Activated naive CD4-positive, alpha-beta T cell treated with anti-CD3 and anti-CD28 coated beads for 36 hours (primary cell): ENCODE measurements at regions not wholly inside any gene's neighbourhood (a gene's known extent, or its start where the extent isn't known, plus 50 kb on each side); places are given as distances from the start of the nearest gene placed in this dataset.

ENCODE experiments used
- CTCF ChIA-PET: fragments of 350-600 bp; sonication (Branson Sonifier 250); formaldehyde crosslinking; loops from one replicate; lab custom pipeline; 2021; ENCODE audit warnings: antibody characterized with exemption; lab: Charles Lee
- DNase-seq: peaks from one replicate; pipeline ENCODE4 v3.0.0-alpha.2; 2020
- H3K27ac Mint-ChIP-seq: one replicate; pipeline ENCODE4 v1.8.0; 2021; ENCODE audit warnings: mild to moderate bottlenecking, mixed read lengths
- H3K27me3 Mint-ChIP-seq: one replicate; pipeline ENCODE4 v1.8.0; 2021; ENCODE audit warnings: low read depth, mixed read lengths
- H3K36me3 Mint-ChIP-seq: one replicate; pipeline ENCODE4 v1.8.0; 2021; ENCODE audit warnings: low read depth, mixed read lengths
- H3K4me1 Mint-ChIP-seq: one replicate; pipeline ENCODE4 v1.8.0; 2021; ENCODE audit warnings: low read depth, mixed read lengths
- H3K4me3 Mint-ChIP-seq: one replicate; pipeline ENCODE4 v1.8.0; 2021; ENCODE audit warnings: mild to moderate bottlenecking, moderate library complexity, mixed read lengths
- H3K9me3 Mint-ChIP-seq: one replicate; pipeline ENCODE4 v1.8.0; 2021; ENCODE audit warnings: mixed read lengths
- intact Hi-C: fragments of 100-400 bp; cut with micrococcal nuclease; formaldehyde crosslinking; loops from one replicate; pipeline ENCODE4 v1.15.1; 2023

DNA sequence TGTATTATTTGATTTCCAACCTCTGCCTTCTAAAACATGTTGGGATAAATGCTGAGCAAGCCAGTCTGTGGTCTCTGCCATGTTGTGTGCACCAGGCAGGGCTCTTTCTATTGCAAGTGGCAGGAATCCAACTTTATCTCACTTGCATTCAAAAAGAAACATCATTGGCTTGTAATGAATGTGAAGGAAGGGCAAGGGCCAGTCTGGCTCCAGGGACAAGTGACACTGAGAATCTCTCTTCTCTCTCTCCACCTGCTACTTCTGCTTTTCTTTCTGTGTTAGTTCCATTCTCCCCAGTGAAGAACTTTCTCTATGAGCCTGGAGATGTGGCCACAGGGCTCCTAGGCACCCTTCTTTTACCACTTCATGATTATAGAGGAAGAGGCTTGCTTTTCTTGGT lies 329.9 kb upstream of the NCAM1 start:
- no peak overlapping the region for H3K4me3 Mint-ChIP-seq
- no peak overlapping the region for H3K27ac Mint-ChIP-seq
- CTCF ChIA-PET: no interaction called here

DNA sequence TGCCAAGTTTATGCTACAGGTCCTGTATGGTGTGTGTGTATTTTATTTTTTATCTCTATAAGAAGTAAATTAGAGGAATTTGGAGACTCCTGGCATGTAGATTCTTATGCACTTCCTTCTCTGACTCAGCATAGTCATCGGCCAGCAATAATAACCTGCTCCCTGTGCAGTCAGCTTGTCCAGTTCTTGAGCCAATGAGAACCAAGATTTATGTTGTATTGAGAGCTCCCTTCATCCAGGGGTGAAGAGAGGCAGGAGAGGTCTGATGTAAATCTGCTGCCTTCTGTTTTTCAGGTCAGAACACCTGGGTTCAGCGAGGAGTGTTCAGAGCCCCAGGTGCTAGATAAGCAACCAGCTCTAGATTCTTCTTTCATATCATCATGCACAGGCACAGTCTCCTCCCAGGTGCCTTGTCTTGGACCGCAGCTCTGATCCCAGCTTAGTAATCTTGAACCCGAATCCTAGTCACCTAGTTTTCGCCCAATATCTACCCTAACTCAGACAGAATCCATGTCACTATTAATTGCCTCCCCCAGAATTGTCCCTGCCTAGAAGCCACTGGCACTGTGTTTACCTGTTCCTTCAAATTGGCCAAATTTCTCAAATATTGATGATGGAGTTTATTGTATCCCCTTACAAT lies 328.2 kb upstream of the NCAM1 start:
- no peak for DNase-seq
- Mint-ChIP-seq H3K9me3 (no peaks in the 10 kb centered on the region), H3K27me3 (peaks cover 14% of the 10 kb centered on the region), H3K36me3 (no peaks in the 10 kb centered on the region), H3K4me3 (no peak overlapping the region), H3K27ac (no peak overlapping the region), H3K4me1 (no peaks in the 10 kb centered on the region)
- CTCF ChIA-PET: no interaction called here
- intact Hi-C loops: no loop called here

More for the DNA sequence above, 329.9 kb upstream of the NCAM1 start:
- intact Hi-C loops: no loop called here
- Mint-ChIP-seq H3K4me1 (peaks cover 5% of the 10 kb centered on the region), H3K36me3 (no peaks in the 10 kb centered on the region), H3K9me3 (no peaks in the 10 kb centered on the region), H3K27me3 (peaks cover 11% of the 10 kb centered on the region)
- DNase-seq: no peak

DNA sequence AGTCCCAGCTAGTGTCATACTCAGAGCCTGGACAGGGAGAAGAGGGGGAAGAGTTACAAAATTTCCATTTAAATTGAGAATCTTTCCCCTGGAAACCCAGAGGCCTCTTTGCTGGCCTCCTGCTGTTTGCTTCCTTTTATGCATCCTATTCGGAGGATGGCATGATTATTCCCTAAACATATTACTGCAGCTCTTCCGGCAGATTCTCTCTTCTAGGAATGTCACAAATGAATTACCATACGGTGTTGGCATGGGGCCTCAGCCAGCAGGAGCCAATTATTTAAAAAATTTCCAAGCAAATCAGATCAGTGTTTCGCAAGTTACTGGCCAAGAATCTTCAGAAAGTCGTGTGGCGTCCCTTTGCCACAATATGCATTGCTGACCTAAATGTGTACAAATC lies 326.7 kb upstream of the NCAM1 start:
- CTCF ChIA-PET: no interaction called here
- DNase-seq: no peak
- intact Hi-C loops: no loop called here
- no peaks in the 10 kb centered on the region for H3K4me1 Mint-ChIP-seq
- peaks cover 18% of the 10 kb centered on the region for H3K27me3 Mint-ChIP-seq
- H3K4me3 Mint-ChIP-seq: no peak overlapping the region
- H3K27ac Mint-ChIP-seq: no peak overlapping the region
- H3K36me3 Mint-ChIP-seq: no peaks in the 10 kb centered on the region
- H3K9me3 Mint-ChIP-seq: peaks cover 1% of the 10 kb centered on the region

DNA sequence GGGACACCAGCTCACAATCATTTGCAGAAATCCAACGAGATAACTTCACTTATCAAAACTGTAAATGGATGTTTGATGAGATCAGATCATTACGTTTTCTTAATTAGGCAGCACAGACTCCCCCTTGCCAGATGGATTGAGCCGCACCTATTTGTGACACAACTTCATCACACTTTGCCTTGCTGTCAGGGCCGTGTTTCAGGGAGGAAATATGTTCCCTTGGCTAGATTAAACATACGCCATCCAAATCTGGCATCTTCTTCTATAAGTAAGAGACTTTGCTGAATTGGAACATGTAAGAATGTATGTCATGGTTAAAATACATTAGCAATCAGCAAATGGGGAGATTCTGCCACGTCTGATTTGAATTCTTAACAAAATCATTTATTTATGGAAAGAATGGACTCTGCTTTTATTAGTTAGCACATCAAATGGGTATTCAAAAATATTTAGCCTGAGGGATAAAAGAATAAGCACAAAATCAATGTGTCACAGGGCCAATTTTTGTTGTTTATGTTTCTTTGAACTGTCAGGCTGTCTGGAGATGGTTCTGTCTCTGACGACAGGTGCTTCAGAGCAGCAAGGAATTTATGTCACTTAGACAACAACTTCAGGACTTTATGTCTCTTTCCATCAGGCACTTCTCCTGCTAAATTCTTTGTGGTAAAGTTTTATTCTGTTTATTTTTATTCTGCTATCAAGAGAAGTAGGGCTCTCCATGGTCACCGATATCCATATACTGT lies 326.1 kb upstream of the NCAM1 start:
- CTCF ChIA-PET: no interaction called here
- no peaks in the 10 kb centered on the region for H3K4me1 Mint-ChIP-seq

DNA sequence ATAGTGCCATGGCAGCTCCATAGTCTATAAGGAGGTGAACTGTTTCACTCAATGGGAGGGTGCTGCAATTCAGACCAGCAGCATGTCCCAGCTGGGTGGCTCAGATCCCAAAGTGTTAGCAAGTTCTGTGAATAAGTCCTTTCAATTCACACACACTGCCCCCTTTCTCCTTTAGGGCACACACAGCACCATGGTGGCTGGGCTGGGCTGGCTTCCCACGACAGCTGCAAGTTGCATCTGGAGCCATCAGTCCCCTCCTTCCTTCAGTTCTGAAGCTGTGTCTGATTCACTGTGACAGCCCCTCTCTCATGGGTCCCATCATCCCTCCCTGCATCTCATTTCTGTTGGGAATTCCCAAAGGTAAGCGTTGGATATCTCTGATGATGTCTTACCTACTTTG lies 324.1 kb upstream of the NCAM1 start:
- H3K36me3 Mint-ChIP-seq: no peaks in the 10 kb centered on the region
- no peaks in the 10 kb centered on the region for H3K4me1 Mint-ChIP-seq
- H3K9me3 Mint-ChIP-seq: peaks cover 8% of the 10 kb centered on the region
- H3K27me3 Mint-ChIP-seq: peaks cover 18% of the 10 kb centered on the region
- no peak overlapping the region for H3K27ac Mint-ChIP-seq
- no peak for DNase-seq
- intact Hi-C loops: no loop called here
- CTCF ChIA-PET: no interaction called here
- H3K4me3 Mint-ChIP-seq: no peak overlapping the region

More for the DNA sequence above, 326.1 kb upstream of the NCAM1 start:
- Mint-ChIP-seq H3K27me3 (peaks cover 18% of the 10 kb centered on the region), H3K9me3 (peaks cover 2% of the 10 kb centered on the region), H3K36me3 (no peaks in the 10 kb centered on the region), H3K4me3 (no peak overlapping the region), H3K27ac (no peak overlapping the region)
- DNase-seq: no peak
- intact Hi-C loops: no loop called here

DNA sequence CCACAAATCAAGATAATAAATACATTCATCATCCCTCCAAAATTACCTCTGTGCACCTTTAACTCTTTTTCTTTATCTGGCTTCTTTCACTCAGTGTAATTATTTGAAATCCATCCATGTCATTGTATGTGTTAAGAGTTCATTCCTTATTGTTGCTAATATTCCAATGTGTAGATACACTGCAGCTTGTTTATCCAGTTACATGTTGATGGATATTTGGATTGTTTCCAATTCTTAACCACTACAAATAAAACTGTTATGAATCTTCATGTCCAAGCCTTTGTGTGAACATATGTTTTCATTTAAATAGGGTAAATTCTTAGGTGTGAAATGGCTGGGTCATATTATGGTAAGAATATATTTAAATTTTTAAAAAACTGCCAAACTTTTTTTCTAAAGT lies 323.3 kb upstream of the NCAM1 start:
- no peak for DNase-seq
- H3K4me1 Mint-ChIP-seq: no peaks in the 10 kb centered on the region
- H3K4me3 Mint-ChIP-seq: no peak overlapping the region
- CTCF ChIA-PET: no interaction called here
- H3K36me3 Mint-ChIP-seq: no peaks in the 10 kb centered on the region
- H3K9me3 Mint-ChIP-seq: peaks cover 9% of the 10 kb centered on the region
- H3K27me3 Mint-ChIP-seq: peaks cover 15% of the 10 kb centered on the region
- H3K27ac Mint-ChIP-seq: no peak overlapping the region
- intact Hi-C loops: no loop called here

DNA sequence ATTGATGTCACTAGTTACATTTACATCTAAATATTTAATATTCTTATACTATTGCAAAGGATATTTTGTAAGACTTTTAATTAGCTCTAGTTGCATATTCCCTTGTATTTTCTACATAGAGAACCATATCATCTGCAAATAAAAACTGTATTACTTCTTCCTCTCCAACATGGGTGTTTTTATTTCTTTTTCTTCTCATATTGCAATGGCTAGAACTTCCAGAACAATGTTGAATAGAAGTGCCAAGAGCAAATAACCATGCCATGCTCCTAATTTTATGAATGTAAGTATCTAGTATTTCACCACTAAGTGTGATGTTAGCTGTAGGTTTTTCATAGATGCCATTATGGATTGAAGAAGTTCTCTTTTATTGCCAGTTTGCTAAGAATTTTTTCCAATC lies 321.8 kb upstream of the NCAM1 start:
- DNase-seq: no peak
- no peak overlapping the region for H3K4me3 Mint-ChIP-seq
- no peaks in the 10 kb centered on the region for H3K4me1 Mint-ChIP-seq
- H3K27ac Mint-ChIP-seq: no peak overlapping the region
- H3K36me3 Mint-ChIP-seq: no peaks in the 10 kb centered on the region
- peaks cover 12% of the 10 kb centered on the region for H3K9me3 Mint-ChIP-seq
- peaks cover 12% of the 10 kb centered on the region for H3K27me3 Mint-ChIP-seq
- CTCF ChIA-PET: no interaction called here
- intact Hi-C loops: no loop called here

DNA sequence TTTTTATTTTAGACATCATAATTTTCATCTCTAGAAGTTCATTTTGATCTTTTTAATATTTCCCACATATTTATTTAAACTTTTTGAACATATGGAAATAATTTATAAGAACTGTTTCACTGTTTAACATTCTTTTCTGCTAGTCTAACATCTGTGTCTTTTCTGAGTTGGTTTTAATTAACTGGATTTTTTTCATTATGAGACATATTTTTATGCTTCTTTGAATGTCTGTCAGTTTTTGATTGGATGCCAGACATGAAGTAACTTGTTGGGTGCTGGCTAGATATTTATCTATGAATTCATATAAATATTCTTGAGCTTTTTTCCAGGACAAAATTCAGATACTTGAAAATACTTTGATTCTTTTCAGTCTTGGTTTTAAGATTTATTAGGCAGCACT lies 317.8 kb upstream of the NCAM1 start:
- CTCF ChIA-PET: no interaction called here
- no peak for DNase-seq
- peaks cover 12% of the 10 kb centered on the region for H3K9me3 Mint-ChIP-seq
- H3K27me3 Mint-ChIP-seq: peaks cover 7% of the 10 kb centered on the region
- no peak overlapping the region for H3K4me3 Mint-ChIP-seq
- H3K27ac Mint-ChIP-seq: no peak overlapping the region
- no peaks in the 10 kb centered on the region for H3K36me3 Mint-ChIP-seq
- intact Hi-C loops: no loop called here
- H3K4me1 Mint-ChIP-seq: no peaks in the 10 kb centered on the region

DNA sequence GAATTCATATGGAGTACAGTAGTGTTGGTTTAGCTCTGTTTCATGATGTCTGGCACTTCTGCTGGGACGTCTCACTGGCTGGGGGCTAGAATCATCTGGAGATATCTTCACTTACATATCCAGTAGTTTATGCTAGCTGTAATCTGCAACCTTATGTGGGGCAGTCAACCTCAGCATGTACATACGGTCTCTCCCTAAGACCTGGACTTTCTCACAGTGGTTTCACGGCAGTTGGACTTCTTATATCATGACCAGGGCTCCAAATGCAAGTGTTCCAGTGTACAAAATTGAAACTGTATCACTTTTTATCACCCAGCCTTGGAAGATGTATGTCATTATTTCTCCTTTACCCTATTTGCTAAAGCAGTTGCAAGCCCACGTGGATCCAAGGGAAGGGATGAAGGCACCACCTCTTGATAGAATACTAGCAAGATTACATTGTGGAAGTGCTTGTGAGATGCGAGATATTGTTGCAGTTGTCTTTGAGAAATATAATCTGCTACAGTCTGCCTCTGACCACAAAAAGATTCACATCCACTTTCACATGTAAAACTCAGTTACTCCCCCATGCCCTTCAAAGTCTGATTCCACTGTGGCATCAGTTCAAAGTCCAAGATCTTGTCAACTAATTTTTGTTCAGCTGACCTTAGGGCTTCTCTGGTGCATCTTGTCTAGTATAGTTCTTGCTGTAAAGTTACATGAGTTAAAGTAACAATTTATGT lies 316.6 kb upstream of the NCAM1 start:
- DNase-seq: no peak
- no peak overlapping the region for H3K27ac Mint-ChIP-seq
- H3K9me3 Mint-ChIP-seq: peaks cover 11% of the 10 kb centered on the region
- H3K27me3 Mint-ChIP-seq: peaks cover 4% of the 10 kb centered on the region
- CTCF ChIA-PET: no interaction called here
- no peaks in the 10 kb centered on the region for H3K36me3 Mint-ChIP-seq
- intact Hi-C loops: no loop called here
- H3K4me1 Mint-ChIP-seq: no peaks in the 10 kb centered on the region
- H3K4me3 Mint-ChIP-seq: no peak overlapping the region

DNA sequence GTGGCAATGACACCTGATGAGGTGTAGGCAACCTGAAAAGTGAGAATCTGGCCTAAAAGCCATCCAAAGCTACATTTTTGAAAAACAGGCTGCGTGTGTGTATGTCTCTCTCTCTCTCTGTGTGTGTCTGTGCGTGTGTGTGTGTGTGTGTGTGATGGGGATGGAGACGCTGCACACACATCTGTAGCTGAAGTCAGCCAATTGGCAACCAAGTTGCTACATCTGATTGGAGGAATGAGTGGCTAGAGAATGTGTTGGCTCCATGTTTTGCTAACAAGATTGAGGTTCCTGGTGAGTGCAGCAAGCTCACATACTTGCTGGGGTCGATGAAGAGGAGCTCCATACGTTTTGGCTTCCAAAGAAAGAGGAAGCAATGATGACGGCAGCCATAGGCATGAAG lies 311.4 kb upstream of the NCAM1 start:
- no peaks in the 10 kb centered on the region for H3K4me1 Mint-ChIP-seq
- H3K36me3 Mint-ChIP-seq: no peaks in the 10 kb centered on the region
- intact Hi-C loops: no loop called here
- no peak overlapping the region for H3K27ac Mint-ChIP-seq
- CTCF ChIA-PET: no interaction called here
- no peak overlapping the region for H3K4me3 Mint-ChIP-seq
- no peaks in the 10 kb centered on the region for H3K9me3 Mint-ChIP-seq
- peaks cover 4% of the 10 kb centered on the region for H3K27me3 Mint-ChIP-seq
- DNase-seq: no peak

DNA sequence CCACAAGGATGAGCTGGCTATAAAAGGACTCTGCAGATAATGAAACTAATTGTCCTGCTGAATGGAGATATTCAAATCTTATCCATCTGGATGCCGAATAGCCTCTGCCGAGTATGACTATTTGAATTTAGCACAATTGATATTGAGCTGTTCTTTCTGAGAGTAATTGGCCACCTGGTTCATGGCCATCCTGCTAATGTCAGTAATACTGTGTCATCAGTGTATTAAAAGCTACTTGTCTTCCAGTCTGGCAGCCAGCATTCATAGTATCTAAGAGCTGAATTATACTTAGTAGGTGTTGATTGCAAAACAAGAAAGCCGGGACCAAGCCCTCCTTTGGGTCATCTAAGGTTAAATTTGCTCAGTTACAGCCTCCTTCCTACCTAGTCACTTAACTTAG lies 310.7 kb upstream of the NCAM1 start:
- no peaks in the 10 kb centered on the region for H3K36me3 Mint-ChIP-seq
- intact Hi-C loops: no loop called here
- no peaks in the 10 kb centered on the region for H3K9me3 Mint-ChIP-seq
- H3K27me3 Mint-ChIP-seq: peaks cover 4% of the 10 kb centered on the region
- H3K4me1 Mint-ChIP-seq: no peaks in the 10 kb centered on the region
- no peak overlapping the region for H3K27ac Mint-ChIP-seq
- CTCF ChIA-PET: interaction anchor here (0.9 kb wide), 1 partner anchor 62 kb away, joined by 3 read pairs; no protein-coding TSS in a partner anchor
- no peak for DNase-seq
- no peak overlapping the region for H3K4me3 Mint-ChIP-seq

DNA sequence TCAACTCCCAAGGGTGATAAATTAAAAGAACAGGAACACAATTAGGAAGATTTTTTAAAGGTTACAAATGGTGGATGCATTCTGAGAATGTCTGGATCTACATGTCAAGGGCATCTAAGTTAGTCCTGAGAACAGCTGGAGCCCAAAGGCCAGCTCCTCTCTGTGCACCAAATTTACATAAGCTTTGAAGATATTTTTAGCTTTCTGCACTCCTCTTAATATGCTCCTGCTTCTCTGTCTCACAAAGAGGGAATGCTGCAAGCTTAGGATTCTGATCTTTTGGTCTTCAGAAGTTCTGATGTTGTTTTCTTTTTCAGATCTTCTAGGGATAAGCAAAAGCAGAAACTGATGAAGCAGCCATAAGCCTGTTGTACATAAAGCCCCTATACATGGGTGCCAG lies 309.8 kb upstream of the NCAM1 start:
- Mint-ChIP-seq H3K27ac (no peak overlapping the region), H3K36me3 (no peaks in the 10 kb centered on the region), H3K9me3 (no peaks in the 10 kb centered on the region), H3K27me3 (peaks cover 4% of the 10 kb centered on the region), H3K4me3 (no peak overlapping the region), H3K4me1 (no peaks in the 10 kb centered on the region)
- CTCF ChIA-PET: no interaction called here
- intact Hi-C loops: no loop called here
- no peak for DNase-seq
